GM20000 (cell line): ENCODE measurements at regions not wholly inside any gene's neighbourhood (a gene's known extent, or its start where the extent isn't known, plus 50 kb on each side); places are given as distances from the start of the nearest gene placed in this dataset.

Experiments used
- DNase-seq: peaks from one replicate; pipeline ENCODE4 v3.0.0; 2012; ENCODE audit warnings: low spot score
- CTCF ChIP-seq: IDR thresholded peaks from 2 replicates; pipeline ENCODE4 v1.5.1; 2012; ENCODE audit warnings: mild to moderate bottlenecking, control low read depth; ENCODE audit errors: extremely low read depth, missing control alignments

- DNase-seq = no peak
- no peak for TF ChIP-seq CTCF
Observed at GRCh38 chr5:7978991-7979390, 110.0 kb downstream of the MTRR start.

- TF ChIP-seq CTCF = no peak
- DNase-seq = no peak
Observed at GRCh38 chr5:7980881-7981280, 111.9 kb downstream of the MTRR start.

- TF ChIP-seq CTCF = no peak
- no peak for DNase-seq
Observed at GRCh38 chr5:7983433-7983832, 114.5 kb downstream of the MTRR start.

- no peak for DNase-seq
- TF ChIP-seq CTCF = no peak
Observed at GRCh38 chr5:7991125-7991821, 122.3 kb downstream of the MTRR start.

GRCh38 chr5:7995688-7996294 is 126.8 kb downstream of the MTRR start:
- no peak for DNase-seq
- no peak for TF ChIP-seq CTCF

GRCh38 chr5:8005416-8005815 is 136.5 kb downstream of the MTRR start:
- TF ChIP-seq CTCF = no peak
- no peak for DNase-seq

GRCh38 chr5:8012131-8012977 is 143.4 kb downstream of the MTRR start:
- TF ChIP-seq CTCF = no peak
- no peak for DNase-seq
